Chondrocyte (in vitro differentiated cells): ENCODE measurements at regions not wholly inside any gene's neighbourhood (a gene's known extent, or its start where the extent isn't known, plus 50 kb on each side); places are given as distances from the start of the nearest gene placed in this dataset.

Source experiments
- DNase-seq: peaks from one replicate; pipeline ENCODE4 v3.0.0; 2021; ENCODE audit warnings: mixed read lengths, low spot score
- H3K27ac Mint-ChIP-seq: one replicate; pipeline ENCODE4 v1.8.0; 2021; ENCODE audit warnings: mild to moderate bottlenecking, moderate library complexity, mixed read lengths; ENCODE audit not compliant: unreplicated experiment
- H3K27me3 Mint-ChIP-seq: 2 replicates; pipeline ENCODE4 v1.8.0; 2021; ENCODE audit warnings: low read depth, mixed read lengths
- H3K36me3 Mint-ChIP-seq: 2 replicates; pipeline ENCODE4 v1.8.0; 2021; ENCODE audit warnings: low read depth, mixed read lengths
- H3K4me1 Mint-ChIP-seq: 2 replicates; pipeline ENCODE4 v1.8.0; 2021; ENCODE audit warnings: low read depth, mild to moderate bottlenecking, mixed read lengths
- H3K4me3 Mint-ChIP-seq: one replicate; pipeline ENCODE4 v1.8.0; 2021; ENCODE audit warnings: mild to moderate bottlenecking, moderate library complexity, mixed read lengths; ENCODE audit not compliant: unreplicated experiment
- H3K9me3 Mint-ChIP-seq: 2 replicates; pipeline ENCODE4 v1.8.0; 2021; ENCODE audit warnings: low read depth, mixed read lengths
- TF ChIP-seq, protein P1 (sequence below): fragments of 200-600 bp; sonication (generic); IDR thresholded peaks from 2 replicates; pipeline ENCODE4 v1.5.0; 2021; ENCODE audit warnings: antibody characterized with exemption, mild to moderate bottlenecking, moderate library complexity

DNA sequence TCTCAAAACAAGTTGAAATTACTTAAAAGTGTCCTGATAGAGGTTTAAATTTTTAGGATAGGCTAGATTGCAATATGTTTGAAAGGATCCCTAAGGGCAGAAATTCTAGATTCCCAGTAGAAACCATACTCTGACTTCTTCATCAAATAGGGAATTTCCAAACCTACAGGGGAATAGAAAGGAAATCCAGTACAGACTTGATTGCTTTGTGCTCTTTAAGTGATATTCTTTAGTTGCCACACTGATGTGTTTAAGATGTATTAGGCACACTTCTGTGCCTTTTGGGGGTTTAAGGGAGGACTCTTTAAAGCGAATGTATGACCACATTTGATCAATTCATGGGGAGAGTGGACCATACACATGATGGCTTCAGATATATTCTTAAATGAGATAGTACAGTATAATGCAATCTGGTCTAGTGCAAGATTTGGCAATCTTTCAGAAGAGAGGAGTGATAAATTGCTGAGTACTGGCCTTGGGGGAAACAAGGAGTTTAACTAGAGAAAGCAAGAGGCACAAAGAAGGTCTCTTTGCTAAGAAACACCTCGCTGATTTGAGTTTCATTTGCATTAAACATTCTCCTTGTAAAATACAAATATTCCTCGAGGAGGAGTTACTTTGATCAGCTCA is 268.8 kb upstream of the NR5A2 start:
- DNase-seq, result no peak
- Mint-ChIP-seq H3K36me3 (no peaks in the 10 kb centered on the region), H3K27ac (no peak overlapping the region), H3K27me3 (peaks cover 30% of the 10 kb centered on the region), H3K9me3 (peaks cover under 1% of the 10 kb centered on the region), H3K4me1 (no peaks in the 10 kb centered on the region), H3K4me3 (no peak overlapping the region)
- TF ChIP-seq, protein P1, sequence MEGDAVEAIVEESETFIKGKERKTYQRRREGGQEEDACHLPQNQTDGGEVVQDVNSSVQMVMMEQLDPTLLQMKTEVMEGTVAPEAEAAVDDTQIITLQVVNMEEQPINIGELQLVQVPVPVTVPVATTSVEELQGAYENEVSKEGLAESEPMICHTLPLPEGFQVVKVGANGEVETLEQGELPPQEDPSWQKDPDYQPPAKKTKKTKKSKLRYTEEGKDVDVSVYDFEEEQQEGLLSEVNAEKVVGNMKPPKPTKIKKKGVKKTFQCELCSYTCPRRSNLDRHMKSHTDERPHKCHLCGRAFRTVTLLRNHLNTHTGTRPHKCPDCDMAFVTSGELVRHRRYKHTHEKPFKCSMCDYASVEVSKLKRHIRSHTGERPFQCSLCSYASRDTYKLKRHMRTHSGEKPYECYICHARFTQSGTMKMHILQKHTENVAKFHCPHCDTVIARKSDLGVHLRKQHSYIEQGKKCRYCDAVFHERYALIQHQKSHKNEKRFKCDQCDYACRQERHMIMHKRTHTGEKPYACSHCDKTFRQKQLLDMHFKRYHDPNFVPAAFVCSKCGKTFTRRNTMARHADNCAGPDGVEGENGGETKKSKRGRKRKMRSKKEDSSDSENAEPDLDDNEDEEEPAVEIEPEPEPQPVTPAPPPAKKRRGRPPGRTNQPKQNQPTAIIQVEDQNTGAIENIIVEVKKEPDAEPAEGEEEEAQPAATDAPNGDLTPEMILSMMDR, result no peak

DNA sequence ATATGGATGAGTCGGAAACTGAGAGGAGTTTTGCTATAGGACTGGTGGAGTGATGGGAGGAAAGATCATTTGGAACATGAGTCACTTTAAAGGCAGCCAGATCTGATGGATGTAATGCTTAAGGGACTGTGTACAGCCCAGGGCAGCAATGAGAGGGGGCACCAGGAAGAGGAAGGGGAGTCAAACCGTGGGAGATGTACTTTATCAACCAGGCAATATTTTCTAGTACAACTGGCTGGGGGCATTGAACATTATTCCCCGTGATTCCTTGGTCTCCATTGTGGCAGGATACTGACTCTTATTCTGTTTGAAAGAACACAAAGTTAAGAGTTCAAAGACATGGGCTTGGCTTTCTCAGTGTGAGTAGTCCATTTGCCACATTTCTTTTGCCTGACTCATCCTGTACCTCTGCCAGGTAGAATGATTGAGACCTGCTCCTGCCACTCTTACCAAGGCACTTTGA is 268.2 kb upstream of the NR5A2 start:
- peaks cover 30% of the 10 kb centered on the region for H3K27me3 Mint-ChIP-seq
- no peaks in the 10 kb centered on the region for H3K9me3 Mint-ChIP-seq
- no peak overlapping the region for H3K27ac Mint-ChIP-seq
- no peak for DNase-seq
- H3K4me3 Mint-ChIP-seq, result no peak overlapping the region
- TF ChIP-seq, protein P1, result no peak
- H3K4me1 Mint-ChIP-seq, result no peaks in the 10 kb centered on the region
- H3K36me3 Mint-ChIP-seq, result no peaks in the 10 kb centered on the region

DNA sequence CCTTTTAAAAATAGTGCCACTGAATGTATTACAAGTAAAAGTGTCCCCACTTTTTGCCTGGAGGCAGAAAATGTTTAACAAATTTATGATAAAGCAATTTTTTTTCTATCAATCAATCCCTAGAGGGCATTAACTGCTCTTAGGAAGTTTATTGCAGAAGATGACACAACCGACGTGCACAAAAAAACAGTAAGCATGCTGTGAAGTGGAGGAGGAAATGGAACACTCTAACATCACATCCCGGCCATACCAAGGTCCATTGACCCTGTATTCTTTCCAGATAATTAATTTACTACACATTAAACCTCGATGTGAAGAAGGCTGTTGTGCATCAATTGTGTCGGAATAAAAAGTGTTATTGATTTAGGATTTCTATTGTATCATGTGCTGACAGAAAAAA is 264.9 kb upstream of the NR5A2 start:
- Mint-ChIP-seq H3K36me3 (peaks cover 3% of the 10 kb centered on the region), H3K4me3 (no peak overlapping the region), H3K27ac (no peak overlapping the region), H3K9me3 (peaks cover 25% of the 10 kb centered on the region), H3K4me1 (no peaks in the 10 kb centered on the region), H3K27me3 (peaks cover 17% of the 10 kb centered on the region)
- TF ChIP-seq, protein P1, result no peak
- no peak for DNase-seq

DNA sequence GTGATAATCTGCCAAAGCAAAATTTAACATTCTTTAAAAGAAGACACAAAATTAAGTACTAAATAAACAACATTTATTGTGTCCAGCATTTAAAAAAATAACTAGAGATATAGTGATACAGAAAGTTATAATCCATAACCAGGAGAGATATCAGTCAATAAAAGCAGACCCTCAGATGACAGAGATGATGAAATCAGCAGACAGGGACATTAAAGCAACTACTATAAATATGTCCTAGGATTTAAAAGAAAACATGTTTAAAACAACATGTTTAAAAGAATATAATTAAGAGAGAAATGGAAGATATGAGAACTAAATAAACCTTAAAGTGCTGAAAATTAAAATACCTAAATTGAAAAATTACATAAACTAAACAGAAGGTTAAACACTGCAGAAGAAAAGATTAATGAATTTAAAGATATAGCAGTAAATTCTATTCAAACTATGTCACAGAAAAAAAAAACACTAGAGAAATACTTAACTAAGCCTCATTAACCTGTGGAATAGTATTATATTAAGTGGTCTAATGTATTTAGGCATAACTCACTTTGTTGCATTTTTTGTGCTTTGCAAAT is 261.2 kb upstream of the NR5A2 start:
- Mint-ChIP-seq H3K4me1 (no peaks in the 10 kb centered on the region), H3K36me3 (peaks cover 3% of the 10 kb centered on the region), H3K9me3 (peaks cover 40% of the 10 kb centered on the region), H3K27me3 (peaks cover 6% of the 10 kb centered on the region), H3K4me3 (no peak overlapping the region), H3K27ac (no peak overlapping the region)
- TF ChIP-seq, protein P1, result no peak
- no peak for DNase-seq

DNA sequence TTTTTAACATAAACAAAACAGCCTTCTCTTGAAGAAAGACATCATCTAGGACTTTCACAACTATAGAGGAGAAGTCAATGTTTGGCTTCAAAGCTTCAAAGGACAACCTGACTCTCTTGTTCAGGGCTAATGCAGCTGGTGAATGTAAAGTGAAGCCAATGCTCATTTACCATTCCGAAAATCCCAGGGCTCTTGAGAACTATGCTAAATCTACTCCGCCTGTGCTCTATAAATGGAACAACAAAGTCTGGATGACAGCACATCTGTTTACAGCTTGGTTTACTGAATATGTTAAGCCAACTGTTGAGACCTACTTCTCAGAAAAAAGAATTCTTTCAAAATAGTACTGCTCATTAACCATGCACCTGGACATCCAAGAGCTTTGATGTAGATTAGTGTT is 259.8 kb upstream of the NR5A2 start:
- Mint-ChIP-seq H3K4me1 (no peaks in the 10 kb centered on the region), H3K4me3 (no peak overlapping the region), H3K36me3 (peaks cover 3% of the 10 kb centered on the region), H3K27ac (no peak overlapping the region), H3K27me3 (peaks cover 11% of the 10 kb centered on the region), H3K9me3 (peaks cover 40% of the 10 kb centered on the region)
- TF ChIP-seq, protein P1, result no peak
- DNase-seq, result no peak
